Right lobe of liver (tissue), 6 donors: ENCODE measurements at regions not wholly inside any gene's neighbourhood (a gene's known extent, or its start where the extent isn't known, plus 50 kb on each side); places are given as distances from the start of the nearest gene placed in this dataset.

Source experiments
- ATAC-seq, 4 donors: fragments of 200-7000 bp; cut with Tn5 transposase; one replicate each; pipeline ENCODE4 v1.9.1; 2020; ENCODE audit warnings: mild to moderate bottlenecking in 4 of 4, moderate library complexity in 4 of 4
- DNase-seq, 3 donors: peaks; one replicate each; pipeline ENCODE4 v3.0.0-alpha.2; 2020
- H3K27ac ChIP-seq, 3 donors: fragments of 200-600 bp; one replicate each; pipeline ENCODE4 v1.8.0; 2022
- H3K27me3 ChIP-seq, 2 donors: fragments of 200-600 bp; one replicate each; pipeline ENCODE4 v1.8.0; 2022
- H3K36me3 ChIP-seq, 4 donors: fragments of 200-600 bp; sonication (generic) in 1 of 4; one replicate each; pipeline versions ENCODE4 v1.5.1 to v1.8.0; 2017 to 2022; ENCODE audit warnings: control low read depth in 1 of 4
- H3K4me1 ChIP-seq, 4 donors: fragments of 200-600 bp; sonication (generic) in 1 of 4; one replicate each; pipeline versions ENCODE4 v1.5.1 to v1.8.0; 2017 to 2022; ENCODE audit warnings: control low read depth in 1 of 4
- H3K4me3 ChIP-seq, 3 donors: fragments of 200-600 bp; one replicate each; pipeline ENCODE4 v1.8.0; 2022
- H3K9me3 ChIP-seq, 4 donors: fragments of 200-600 bp; sonication (generic) in 1 of 4; one replicate each; pipeline versions ENCODE4 v1.5.1 to v1.8.0; 2017 to 2022; ENCODE audit warnings: control low read depth in 1 of 4
- CTCF ChIP-seq, 4 donors: fragments of 200-600 bp in 3 of 4; fragments of 450-650 bp in 1 of 4; IDR thresholded peaks; one replicate each; pipeline versions ENCODE4 v1.5.1 to v1.8.0; 2016 to 2022; ENCODE audit warnings: antibody characterized with exemption in 4 of 4, mild to moderate bottlenecking in 2 of 4
- POLR2A ChIP-seq: fragments of 450-650 bp; IDR thresholded peaks from one replicate; pipeline ENCODE4 v1.6.1; 2017; ENCODE audit warnings: antibody characterized with exemption, mild to moderate bottlenecking
- WGBS: methylation state at CpG from one replicate; pipeline ENCODE4 v1.1.6; 2018; ENCODE audit warnings: low coverage, low lambda C conversion rate; ENCODE audit not compliant: insufficient coverage; ENCODE audit errors: missing lambda C conversion rate; 5-methylcytosine and 5-hydroxymethylcytosine counted together
- intact Hi-C, 2 donors: fragments of 100-400 bp; cut with DNase I; formaldehyde crosslinking; loops; one replicate each; pipeline versions ENCODE4 v1.11.2 to v1.14.1; 2022
- small RNA-seq, 2 experiments: library from RNA; depleted of rRNA; stranded (forward); fragments of <200 nt; gene quantifications; one replicate each; pipeline ENCODE3, GENCODE V24; 2016
- donor health status: DM: no; HTN: yes; CAD: no.
- donor health status: DM: no; HTN: no; CAD: no.
- donor health status: DM: no; HTN: no; CAD: no.
- donor health status: DM: no; HTN: yes; CAD: no.
- donor health status: DM: no; HTN: yes; CAD: no.

- no peaks in the 10 kb centered on the region for H3K27me3 ChIP-seq
- intact Hi-C loops = no loop called here
- H3K4me1 ChIP-seq = no peaks in the 10 kb centered on the region
- H3K36me3 ChIP-seq = no peaks in the 10 kb centered on the region
- TF ChIP-seq CTCF (IDR thresholded peaks at IDR 0.05) (no peak), POLR2A (no peak)
- H3K4me3 ChIP-seq = no peak overlapping the region
- no peaks in the 10 kb centered on the region for H3K9me3 ChIP-seq
- no peak for DNase-seq
- ATAC-seq = no peak
- no peak overlapping the region for H3K27ac ChIP-seq
These were observed 52.4 kb upstream of the ST8SIA3 start for GRCh38 chr18:57299931-57300330.

GRCh38 chr18:57301573-57302559, 50.5 kb upstream of the ST8SIA3 start:
- Histone ChIP-seq H3K27me3 (no peaks in the 10 kb centered on the region), H3K9me3 (no peaks in the 10 kb centered on the region), H3K27ac (no peak overlapping the region), H3K36me3 (no peaks in the 10 kb centered on the region), H3K4me3 (no peak overlapping the region), H3K4me1 (no peaks in the 10 kb centered on the region)
- ATAC-seq = no peak
- TF ChIP-seq POLR2A = no peak
- 55% methylated on average over 11 of the region's 11 CpGs for WGBS
- intact Hi-C loops = no loop called here
- no peak for DNase-seq

Small RNA genes in the stretch of these regions (small RNA-seq; reads per million reads assigned to genes)
- 0 reads per million in 2 experiments for gene RNU6-737P
